ENCODE measurements at regions not wholly inside any gene's neighbourhood (a gene's known extent, or its start where the extent isn't known, plus 50 kb on each side); places are given as distances from the start of the nearest gene placed in this dataset.

DNA sequence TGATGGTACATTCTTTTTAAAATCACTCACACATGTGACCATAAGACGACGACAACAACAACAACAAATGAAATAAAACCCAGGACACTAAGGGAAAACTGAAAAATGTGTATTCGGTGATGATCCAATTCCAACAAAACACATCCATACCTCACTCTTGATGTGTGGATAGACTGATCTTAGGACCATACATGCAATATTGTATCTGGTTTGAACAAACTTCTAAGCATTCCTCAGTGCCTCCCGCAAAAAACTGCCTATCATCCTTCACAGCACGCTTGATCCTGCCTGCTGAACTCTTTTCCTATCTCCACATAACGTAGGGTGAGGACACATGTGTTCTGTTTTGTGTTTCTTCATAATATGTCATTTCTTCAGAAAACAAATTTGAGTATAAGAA is 415.2 kb downstream of the KCTD12 start:
- H3K4me2 ChIP-seq (ENCODE audit: control insufficient read depth, extremely low read depth, insufficient read depth, low read depth, low read length) = no peak overlapping the region
- FAIRE-seq (no peak), DNase-seq (ENCODE audit: low read depth, low spot score) (no peak)
- H2AFZ ChIP-seq (ENCODE audit: control insufficient read depth, low read length) = no peak overlapping the region
- no peaks in the 10 kb centered on the region for H3K9me3 ChIP-seq (ENCODE audit: control insufficient read depth, low read depth, low read length)
- peaks cover 3% of the 10 kb centered on the region for H3K27me3 ChIP-seq (ENCODE audit: control insufficient read depth, extremely low read depth, insufficient read depth, low read length)
- H4K20me1 ChIP-seq (ENCODE audit: control insufficient read depth, extremely low read depth, insufficient read depth, low read length) = no peaks in the 10 kb centered on the region
- TF ChIP-seq, protein P1, sequence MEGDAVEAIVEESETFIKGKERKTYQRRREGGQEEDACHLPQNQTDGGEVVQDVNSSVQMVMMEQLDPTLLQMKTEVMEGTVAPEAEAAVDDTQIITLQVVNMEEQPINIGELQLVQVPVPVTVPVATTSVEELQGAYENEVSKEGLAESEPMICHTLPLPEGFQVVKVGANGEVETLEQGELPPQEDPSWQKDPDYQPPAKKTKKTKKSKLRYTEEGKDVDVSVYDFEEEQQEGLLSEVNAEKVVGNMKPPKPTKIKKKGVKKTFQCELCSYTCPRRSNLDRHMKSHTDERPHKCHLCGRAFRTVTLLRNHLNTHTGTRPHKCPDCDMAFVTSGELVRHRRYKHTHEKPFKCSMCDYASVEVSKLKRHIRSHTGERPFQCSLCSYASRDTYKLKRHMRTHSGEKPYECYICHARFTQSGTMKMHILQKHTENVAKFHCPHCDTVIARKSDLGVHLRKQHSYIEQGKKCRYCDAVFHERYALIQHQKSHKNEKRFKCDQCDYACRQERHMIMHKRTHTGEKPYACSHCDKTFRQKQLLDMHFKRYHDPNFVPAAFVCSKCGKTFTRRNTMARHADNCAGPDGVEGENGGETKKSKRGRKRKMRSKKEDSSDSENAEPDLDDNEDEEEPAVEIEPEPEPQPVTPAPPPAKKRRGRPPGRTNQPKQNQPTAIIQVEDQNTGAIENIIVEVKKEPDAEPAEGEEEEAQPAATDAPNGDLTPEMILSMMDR (optimal IDR thresholded peaks at IDR 0.05 in 1 of 3, IDR thresholded peaks at IDR 0.05 in 1 of 3, conservative IDR thresholded peaks at IDR 0.05 in 1 of 3; ENCODE audit: extremely low read depth in 1 of 3, insufficient read depth in 2 of 3, low read length in 3 of 3) = no peak
- no peak for TF ChIP-seq EZH2 (IDR thresholded peaks at IDR 0.05; ENCODE audit: low read length)
- no peak overlapping the region for H3K4me3 ChIP-seq (ENCODE audit: control insufficient read depth in 2 of 3, extremely low read depth in 1 of 3, insufficient read depth in 2 of 3, low read depth in 1 of 3, low read length in 3 of 3)
- no peaks in the 10 kb centered on the region for H3K79me2 ChIP-seq (ENCODE audit: control insufficient read depth, insufficient read depth, low read length)
- no peak overlapping the region for H3K27ac ChIP-seq (ENCODE audit: control insufficient read depth, insufficient read depth, low read length)
- dilution Hi-C loops (cut with MboI; ENCODE audit: extremely low pct_ligation_motif_present, low sequenced_read_pairs) = loop anchor here (25.0 kb wide), 1 partner anchor 584 kb away; no protein-coding TSS in a partner anchor
- no peaks in the 10 kb centered on the region for H3K9me1 ChIP-seq (ENCODE audit: control insufficient read depth, extremely low read depth, insufficient read depth, low read length)
- H3K4me1 ChIP-seq (ENCODE audit: control insufficient read depth, extremely low read depth, insufficient read depth, low read length) = no peaks in the 10 kb centered on the region
- H3K36me3 ChIP-seq (ENCODE audit: control insufficient read depth in 2 of 2, extremely low read depth in 1 of 2, insufficient read depth in 2 of 2, low read length in 2 of 2) = no peaks in the 10 kb centered on the region
- no peak overlapping the region for H3K9ac ChIP-seq (ENCODE audit: control insufficient read depth, extremely low read depth, insufficient read depth, low read length)

DNA sequence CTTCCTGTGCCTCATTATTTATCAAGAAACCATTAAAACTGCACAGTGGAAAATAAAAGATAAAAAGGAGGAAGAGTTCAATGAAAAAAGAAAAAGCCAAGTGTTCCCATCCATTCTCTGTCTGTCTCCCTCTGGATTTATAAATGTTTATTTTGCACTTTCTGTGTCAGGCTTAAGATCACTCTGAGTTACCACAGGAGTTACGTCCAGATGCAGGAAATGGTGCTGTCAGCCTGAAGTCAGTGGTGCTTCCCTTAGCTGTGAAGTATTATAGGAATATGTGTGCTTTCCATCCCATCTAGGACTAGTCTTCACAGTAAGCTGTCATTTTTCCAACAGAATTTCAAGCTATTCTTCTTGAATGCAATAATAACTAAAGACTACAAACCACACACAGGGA is 420.2 kb downstream of the KCTD12 start:
- H3K4me1 ChIP-seq (ENCODE audit: control insufficient read depth, extremely low read depth, insufficient read depth, low read length) = no peaks in the 10 kb centered on the region
- dilution Hi-C loops (cut with MboI; ENCODE audit: extremely low pct_ligation_motif_present, low sequenced_read_pairs) = loop anchor here (25.0 kb wide), 1 partner anchor 579 kb away; no protein-coding TSS in a partner anchor
- H3K4me2 ChIP-seq (ENCODE audit: control insufficient read depth, extremely low read depth, insufficient read depth, low read depth, low read length) = no peak overlapping the region
- H3K9me3 ChIP-seq (ENCODE audit: control insufficient read depth, low read depth, low read length) = no peaks in the 10 kb centered on the region
- H3K27me3 ChIP-seq (ENCODE audit: control insufficient read depth, extremely low read depth, insufficient read depth, low read length) = no peaks in the 10 kb centered on the region
- H3K9ac ChIP-seq (ENCODE audit: control insufficient read depth, extremely low read depth, insufficient read depth, low read length) = no peak overlapping the region
- no peaks in the 10 kb centered on the region for H3K79me2 ChIP-seq (ENCODE audit: control insufficient read depth, insufficient read depth, low read length)
- no peak overlapping the region for H2AFZ ChIP-seq (ENCODE audit: control insufficient read depth, low read length)
- FAIRE-seq = no peak
- no peak overlapping the region for H3K4me3 ChIP-seq (ENCODE audit: control insufficient read depth in 2 of 3, extremely low read depth in 1 of 3, insufficient read depth in 2 of 3, low read depth in 1 of 3, low read length in 3 of 3)
- no peak overlapping the region for H3K27ac ChIP-seq (ENCODE audit: control insufficient read depth, insufficient read depth, low read length)
- H3K9me1 ChIP-seq (ENCODE audit: control insufficient read depth, extremely low read depth, insufficient read depth, low read length) = no peaks in the 10 kb centered on the region
- DNase-seq (ENCODE audit: low read depth, low spot score) = no peak
- no peaks in the 10 kb centered on the region for H3K36me3 ChIP-seq (ENCODE audit: control insufficient read depth in 2 of 2, extremely low read depth in 1 of 2, insufficient read depth in 2 of 2, low read length in 2 of 2)
- no peaks in the 10 kb centered on the region for H4K20me1 ChIP-seq (ENCODE audit: control insufficient read depth, extremely low read depth, insufficient read depth, low read length)
- TF ChIP-seq, protein P1 (optimal IDR thresholded peaks at IDR 0.05 in 1 of 3, IDR thresholded peaks at IDR 0.05 in 1 of 3, conservative IDR thresholded peaks at IDR 0.05 in 1 of 3; ENCODE audit: extremely low read depth in 1 of 3, insufficient read depth in 2 of 3, low read length in 3 of 3) = no peak
- no peak for TF ChIP-seq EZH2 (IDR thresholded peaks at IDR 0.05; ENCODE audit: low read length)
